BJ (cell line): ENCODE measurements at regions not wholly inside any gene's neighbourhood (a gene's known extent, or its start where the extent isn't known, plus 50 kb on each side); places are given as distances from the start of the nearest gene placed in this dataset.
A peak's percentile ranks its signal among the peaks of the same experiment; 100 is the strongest.

Experiments used
- CTCF ChIA-PET: fragments of 350-600 bp; formaldehyde crosslinking; extraction: SDS; loops from one replicate; lab custom pipeline; 2021; ENCODE audit warnings: antibody characterized with exemption, inconsistent platforms; lab: Yijun Ruan, JAX
- POLR2A ChIA-PET: fragments of 300-600 bp; sonication (Branson Sonifier 250); formaldehyde crosslinking; extraction: SDS; loops from one replicate; lab custom pipeline; 2021; ENCODE audit warnings: antibody characterized with exemption; lab: Charles Lee
- DNase-seq: peaks from one replicate; pipeline ENCODE4 v3.0.0-alpha.2; 2011; ENCODE audit warnings: low read depth
- H3K27me3 ChIP-seq: 2 replicates; pipeline ENCODE4 v1.6.0; 2011; ENCODE audit warnings: low read length; ENCODE audit not compliant: control insufficient read depth, insufficient read depth
- H3K36me3 ChIP-seq: 2 replicates; pipeline ENCODE4 v1.5.1; 2011; ENCODE audit warnings: low read length; ENCODE audit not compliant: control insufficient read depth, insufficient read depth
- H3K4me3 ChIP-seq: 2 replicates; pipeline ENCODE4 v1.5.1; 2011; ENCODE audit warnings: low read depth, mild to moderate bottlenecking, control low read depth, low read length
- CTCF ChIP-seq: IDR thresholded peaks from 2 replicates; pipeline ENCODE4 v1.5.1; 2011; ENCODE audit warnings: low read depth, mild to moderate bottlenecking, control low read depth, inconsistent platforms, low read length, moderate library complexity; ENCODE audit not compliant: insufficient read depth

GRCh38 chr12:91853350-91854127 lies 292.1 kb downstream of the BTG1 start:
- H3K4me3 ChIP-seq, result no peak overlapping the region
- TF ChIP-seq CTCF, result no peak
- POLR2A ChIA-PET, result no interaction called here
- CTCF ChIA-PET, result interaction anchor here (0.7 to 1.4 kb wide), 2 partner anchors 11 to 655 kb away, joined by 3 read pairs; no protein-coding TSS in a partner anchor
- no peaks in the 10 kb centered on the region for H3K27me3 ChIP-seq
- no peak for DNase-seq
- no peaks in the 10 kb centered on the region for H3K36me3 ChIP-seq

- TF ChIP-seq CTCF, result no peak
- Histone ChIP-seq H3K36me3 (no peaks in the 10 kb centered on the region), H3K27me3 (no peaks in the 10 kb centered on the region), H3K4me3 (no peak overlapping the region)
- ChIA-PET CTCF (interaction anchor here (0.7 to 1.4 kb wide), 2 partner anchors 10 to 656 kb away, joined by 3 read pairs; no protein-coding TSS in a partner anchor), POLR2A (no interaction called here)
- peak; percentile 25 for DNase-seq
These were observed 293.0 kb downstream of the BTG1 start for GRCh38 chr12:91852634-91853033.

- ChIA-PET CTCF (no interaction called here), POLR2A (no interaction called here)
These were observed 293.7 kb downstream of the BTG1 start for GRCh38 chr12:91851741-91852477.

GRCh38 chr12:91846466-91847055 lies 299.1 kb downstream of the BTG1 start:
- H3K27me3 ChIP-seq, result no peaks in the 10 kb centered on the region
- CTCF ChIA-PET, result interaction anchor here (0.6 kb wide), 1 partner anchor 258 kb away, joined by 3 read pairs; no protein-coding TSS in a partner anchor
- no peak for DNase-seq
- H3K36me3 ChIP-seq, result no peaks in the 10 kb centered on the region
- POLR2A ChIA-PET, result no interaction called here
- H3K4me3 ChIP-seq, result no peak overlapping the region
- TF ChIP-seq CTCF, result no peak

More at GRCh38 chr12:91851741-91852477, 293.7 kb downstream of the BTG1 start:
- Histone ChIP-seq H3K36me3 (no peaks in the 10 kb centered on the region), H3K27me3 (no peaks in the 10 kb centered on the region), H3K4me3 (no peak overlapping the region)
- no peak for DNase-seq
- TF ChIP-seq CTCF, result no peak

- Histone ChIP-seq H3K4me3 (no peak overlapping the region), H3K36me3 (no peaks in the 10 kb centered on the region), H3K27me3 (no peaks in the 10 kb centered on the region)
- CTCF ChIA-PET, result no interaction called here
- no peak for DNase-seq
- TF ChIP-seq CTCF, result no peak
- POLR2A ChIA-PET, result no interaction called here
These were observed 300.3 kb downstream of the BTG1 start for GRCh38 chr12:91845365-91845764.
